CD14-positive monocyte (primary cell): ENCODE measurements at regions not wholly inside any gene's neighbourhood (a gene's known extent, or its start where the extent isn't known, plus 50 kb on each side); places are given as distances from the start of the nearest gene placed in this dataset.

Source experiments
- DNase-seq, 3 donors: peaks; one replicate each; pipeline ENCODE4 v3.0.0-alpha.2; 2011 to 2022
- H2AFZ ChIP-seq: 2 replicates; pipeline ENCODE4 v1.6.0; 2012; ENCODE audit warnings: mild to moderate bottlenecking, low read depth, low read length, inconsistent platforms; ENCODE audit not compliant: insufficient read depth, poor library complexity, severe bottlenecking
- H3K27ac ChIP-seq, 2 donors: 1 replicate in 1 of 2; 2 replicates in 1 of 2; pipeline ENCODE4 v1.5.1; 2012 to 2013; ENCODE audit warnings: low read length in 2 of 2, control low read depth in 1 of 2, inconsistent platforms in 1 of 2, low read depth in 1 of 2, mild to moderate bottlenecking in 1 of 2
- H3K27me3 ChIP-seq, 2 donors: one replicate each; pipeline versions ENCODE4 v1.6.0 to v1.6.1; 2011 to 2013; ENCODE audit warnings: low read length in 2 of 2; ENCODE audit not compliant: control insufficient read depth in 2 of 2, insufficient read depth in 2 of 2
- H3K36me3 ChIP-seq, 2 donors: replicated peaks in 1 of 2; 1 replicate in 1 of 2; 2 replicates in 1 of 2; pipeline versions ENCODE4 v1.5.1 to v1.6.1; 2012 to 2013; ENCODE audit warnings: low read length in 2 of 2, control low read depth in 1 of 2, inconsistent platforms in 1 of 2, mild to moderate bottlenecking in 1 of 2; ENCODE audit not compliant: insufficient read depth in 2 of 2, control insufficient read depth in 1 of 2
- H3K4me1 ChIP-seq, 2 donors: 1 replicate in 1 of 2; 2 replicates in 1 of 2; pipeline versions ENCODE4 v1.5.1 to v1.6.1; 2012 to 2013; ENCODE audit warnings: low read length in 2 of 2, control low read depth in 1 of 2, inconsistent platforms in 1 of 2, mild to moderate bottlenecking in 1 of 2, moderate library complexity in 1 of 2; ENCODE audit not compliant: insufficient read depth in 2 of 2, control insufficient read depth in 1 of 2
- H3K4me2 ChIP-seq: replicated peaks from 2 replicates; pipeline ENCODE3; 2012; ENCODE audit warnings: low read length, moderate library complexity, mild to moderate bottlenecking; ENCODE audit not compliant: poor library complexity, severe bottlenecking; ENCODE audit errors: extremely low read depth
- H3K4me3 ChIP-seq, 3 experiments: fragments of 200-600 bp in 1 of 3; sonication (generic) in 1 of 3; replicated peaks in 1 of 3; 1 replicate in 2 of 3; 2 replicates in 1 of 3; pipeline ENCODE4 v1.5.1; 2011 to 2013; ENCODE audit warnings: low read length in 3 of 3, mild to moderate bottlenecking in 3 of 3, control low read depth in 2 of 3, low read depth in 2 of 3, inconsistent platforms in 1 of 3, moderate library complexity in 1 of 3
- H3K79me2 ChIP-seq: 2 replicates; pipeline ENCODE4 v1.6.0; 2012; ENCODE audit warnings: mild to moderate bottlenecking, control low read depth, inconsistent platforms, low read length, moderate library complexity; ENCODE audit not compliant: insufficient read depth
- H3K9ac ChIP-seq: 2 replicates; pipeline ENCODE4 v1.6.0; 2017; ENCODE audit warnings: low read length, mild to moderate bottlenecking; ENCODE audit not compliant: insufficient read depth, poor library complexity, severe bottlenecking
- H3K9me3 ChIP-seq, 2 donors: replicated peaks in 1 of 2; 1 replicate in 1 of 2; 2 replicates in 1 of 2; pipeline versions ENCODE4 v1.5.1 to v1.6.1; 2012 to 2013; ENCODE audit warnings: low read length in 2 of 2, control low read depth in 1 of 2; ENCODE audit not compliant: control insufficient read depth in 1 of 2, insufficient read depth in 1 of 2
- H4K20me1 ChIP-seq: 2 replicates; pipeline ENCODE4 v1.6.0; 2012; ENCODE audit warnings: mild to moderate bottlenecking, low read length, control low read depth, moderate library complexity; ENCODE audit not compliant: insufficient read depth
- H3K27ac Mint-ChIP-seq, 7 donors: one replicate each; pipeline ENCODE4 v1.8.0; 2020; ENCODE audit warnings: mild to moderate bottlenecking in 7 of 7, mixed read lengths in 7 of 7, moderate library complexity in 6 of 7, inconsistent platforms in 2 of 7
- H3K27me3 Mint-ChIP-seq, 3 donors: one replicate each; pipeline ENCODE4 v1.8.0; 2021 to 2022; ENCODE audit warnings: low read depth in 3 of 3, mild to moderate bottlenecking in 3 of 3, mixed read lengths in 3 of 3, moderate library complexity in 3 of 3, inconsistent platforms in 1 of 3
- H3K36me3 Mint-ChIP-seq, 2 donors: one replicate each; pipeline ENCODE4 v1.8.0; 2020; ENCODE audit warnings: mixed read lengths in 2 of 2, inconsistent platforms in 1 of 2, mild to moderate bottlenecking in 1 of 2
- H3K4me1 Mint-ChIP-seq: one replicate; pipeline ENCODE4 v1.8.0; 2020; ENCODE audit warnings: mild to moderate bottlenecking, mixed read lengths
- H3K4me3 Mint-ChIP-seq, 2 donors: one replicate each; pipeline ENCODE4 v1.8.0; 2020; ENCODE audit warnings: mild to moderate bottlenecking in 2 of 2, mixed read lengths in 2 of 2, moderate library complexity in 1 of 2
- H3K9me3 Mint-ChIP-seq, 7 donors: one replicate each; pipeline ENCODE4 v1.8.0; 2020 to 2022; ENCODE audit warnings: mixed read lengths in 7 of 7, mild to moderate bottlenecking in 6 of 7, moderate library complexity in 6 of 7, inconsistent platforms in 2 of 7
- WGBS: methylation state at CpG from one replicate; pipeline ENCODE4 v1.1.5; 2013; ENCODE audit warnings: missing lambda C conversion rate; ENCODE audit not compliant: insufficient coverage; 5-methylcytosine and 5-hydroxymethylcytosine counted together
- intact Hi-C, 2 donors: fragments of 100-400 bp; cut with micrococcal nuclease; formaldehyde crosslinking; loops; one replicate each; pipeline versions ENCODE4 v1.15.0 to v1.15.1; 2023
- TF ChIP-seq, protein P1 (sequence below): fragments of 200-600 bp; IDR thresholded peaks from one replicate; pipeline ENCODE4 v1.8.0; 2022; ENCODE audit warnings: antibody characterized with exemption, mild to moderate bottlenecking

DNA sequence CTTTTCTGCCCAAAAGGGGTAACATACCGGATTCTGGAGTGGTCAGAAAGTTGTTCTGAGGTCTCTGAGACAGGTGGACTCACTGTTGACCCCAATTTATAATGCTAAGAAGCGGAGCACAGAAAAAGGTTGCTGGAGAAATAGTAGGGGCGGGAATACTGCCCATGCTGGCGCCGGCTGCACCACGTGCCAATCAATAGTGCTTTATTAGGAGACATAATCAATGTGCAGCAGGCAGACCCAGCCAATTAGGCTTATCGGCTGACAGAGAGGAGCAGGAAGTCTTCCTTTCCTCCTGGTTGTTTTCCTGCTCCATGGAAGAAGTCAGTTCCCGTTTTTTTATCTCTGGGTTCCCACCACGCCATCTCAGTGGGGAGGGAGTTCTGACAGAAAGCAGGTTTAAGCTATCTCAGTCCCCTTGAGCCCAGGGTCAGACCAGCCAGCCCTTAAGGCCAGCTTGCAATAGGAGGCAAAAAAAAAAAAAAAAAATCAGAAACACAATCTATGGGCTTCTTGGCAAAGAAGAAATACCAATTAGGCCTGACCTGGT, 68.2 kb upstream of the IRX6 start:
- Histone ChIP-seq H3K4me1 (no peaks in the 10 kb centered on the region), H3K36me3 (no peaks in the 10 kb centered on the region), H3K4me3 (no peak overlapping the region), H4K20me1 (no peaks in the 10 kb centered on the region), H3K9ac (no peak overlapping the region), H3K27me3 (peaks cover 0 to 4% of the 10 kb centered on the region in 2 donors), H3K79me2 (no peaks in the 10 kb centered on the region), H2AFZ (no peak overlapping the region), H3K9me3 (no peaks in the 10 kb centered on the region), H3K27ac (no peak overlapping the region), H3K4me2 (no peak overlapping the region)
- H3K27me3 Mint-ChIP-seq: peaks cover 3 to 13% (median 5%) of the 10 kb centered on the region in 3 donors
- intact Hi-C loops: no loop called here
- H3K27ac Mint-ChIP-seq: no peak overlapping the region
- no peak for DNase-seq
- TF ChIP-seq, protein P1, sequence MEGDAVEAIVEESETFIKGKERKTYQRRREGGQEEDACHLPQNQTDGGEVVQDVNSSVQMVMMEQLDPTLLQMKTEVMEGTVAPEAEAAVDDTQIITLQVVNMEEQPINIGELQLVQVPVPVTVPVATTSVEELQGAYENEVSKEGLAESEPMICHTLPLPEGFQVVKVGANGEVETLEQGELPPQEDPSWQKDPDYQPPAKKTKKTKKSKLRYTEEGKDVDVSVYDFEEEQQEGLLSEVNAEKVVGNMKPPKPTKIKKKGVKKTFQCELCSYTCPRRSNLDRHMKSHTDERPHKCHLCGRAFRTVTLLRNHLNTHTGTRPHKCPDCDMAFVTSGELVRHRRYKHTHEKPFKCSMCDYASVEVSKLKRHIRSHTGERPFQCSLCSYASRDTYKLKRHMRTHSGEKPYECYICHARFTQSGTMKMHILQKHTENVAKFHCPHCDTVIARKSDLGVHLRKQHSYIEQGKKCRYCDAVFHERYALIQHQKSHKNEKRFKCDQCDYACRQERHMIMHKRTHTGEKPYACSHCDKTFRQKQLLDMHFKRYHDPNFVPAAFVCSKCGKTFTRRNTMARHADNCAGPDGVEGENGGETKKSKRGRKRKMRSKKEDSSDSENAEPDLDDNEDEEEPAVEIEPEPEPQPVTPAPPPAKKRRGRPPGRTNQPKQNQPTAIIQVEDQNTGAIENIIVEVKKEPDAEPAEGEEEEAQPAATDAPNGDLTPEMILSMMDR: no peak
- no peaks in the 10 kb centered on the region for H3K36me3 Mint-ChIP-seq
- H3K9me3 Mint-ChIP-seq: peaks cover 0 to 5% (median 0%) of the 10 kb centered on the region in 7 donors
- 52% methylated on average over 8 of the region's 9 CpGs for WGBS
- no peak overlapping the region for H3K4me3 Mint-ChIP-seq
- peaks cover 3% of the 10 kb centered on the region for H3K4me1 Mint-ChIP-seq

DNA sequence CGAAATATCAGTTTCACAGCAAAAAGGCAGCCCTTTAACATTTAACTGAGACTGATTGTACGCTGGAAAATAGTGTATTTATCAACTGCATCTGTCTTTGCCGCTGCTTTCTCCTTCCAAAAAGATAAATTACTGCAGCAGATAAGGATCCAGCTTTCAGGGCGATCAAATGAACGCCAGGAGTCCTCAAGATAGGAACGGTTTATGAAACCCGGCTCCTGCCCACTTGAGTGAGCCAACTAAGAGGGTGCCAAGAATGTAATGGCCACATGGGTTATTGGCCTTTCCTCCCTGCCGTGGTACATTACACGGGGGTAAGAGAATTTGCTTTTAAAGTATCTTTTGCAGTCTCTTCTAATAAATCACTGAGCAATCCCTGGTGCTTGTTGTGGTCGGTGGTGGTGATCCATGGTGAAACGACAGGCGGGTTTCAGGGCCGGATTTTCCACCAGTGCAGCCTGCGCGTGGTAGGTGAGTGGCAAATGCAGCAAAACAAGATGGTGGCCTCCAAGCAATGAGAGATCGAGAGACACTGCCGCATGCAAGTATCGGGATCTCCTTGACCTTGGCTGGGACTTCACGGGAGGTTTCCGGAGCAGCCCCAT, 67.5 kb upstream of the IRX6 start:
- TF ChIP-seq, protein P1: no peak
- H3K36me3 Mint-ChIP-seq: no peaks in the 10 kb centered on the region
- DNase-seq: no peak
- Histone ChIP-seq H3K9ac (no peak overlapping the region), H3K27me3 (peaks cover 0 to 4% of the 10 kb centered on the region in 2 donors), H3K27ac (no peak overlapping the region), H3K4me3 (no peak overlapping the region), H3K36me3 (no peaks in the 10 kb centered on the region), H4K20me1 (no peaks in the 10 kb centered on the region), H3K4me1 (no peaks in the 10 kb centered on the region), H3K4me2 (no peak overlapping the region), H3K79me2 (no peaks in the 10 kb centered on the region), H2AFZ (no peak overlapping the region), H3K9me3 (no peaks in the 10 kb centered on the region)
- peak overlapping the region in 1 of 2 donors; percentile 36 for H3K4me3 Mint-ChIP-seq
- no peak overlapping the region for H3K27ac Mint-ChIP-seq
- H3K4me1 Mint-ChIP-seq: peaks cover 3% of the 10 kb centered on the region
- peaks cover 0 to 5% (median 0%) of the 10 kb centered on the region in 7 donors for H3K9me3 Mint-ChIP-seq
- peaks cover 3 to 13% (median 5%) of the 10 kb centered on the region in 3 donors for H3K27me3 Mint-ChIP-seq
- WGBS: 93% methylated on average over 17 of the region's 20 CpGs
- intact Hi-C loops: no loop called here
